IMR-90 (cell line): ENCODE measurements at regions not wholly inside any gene's neighbourhood (a gene's known extent, or its start where the extent isn't known, plus 50 kb on each side); places are given as distances from the start of the nearest gene placed in this dataset.

ENCODE experiments used
- ATAC-seq: fragments of 200-7000 bp; cut with Tn5 transposase; 2 replicates; pipeline ENCODE4 v1.9.1; 2020; ENCODE audit warnings: low read depth, mild to moderate bottlenecking, moderate library complexity
- BruUV-seq: library from RNA; stranded (reverse); fragments of 400-500 nt; replicated peaks from 2 replicates; lab custom pipeline; 2021; lab: Mats Ljungman, UMichigan
- CTCF ChIA-PET: fragments of 300-600 bp; formaldehyde crosslinking; extraction: SDS; loops from one replicate; lab custom pipeline; 2021; ENCODE audit warnings: antibody characterized with exemption; lab: Yijun Ruan, JAX
- POLR2A ChIA-PET: fragments of 300-600 bp; sonication (Branson Sonifier 250); formaldehyde crosslinking; loops from one replicate; lab custom pipeline; 2022; ENCODE audit warnings: antibody characterized with exemption; ENCODE audit not compliant: unreplicated experiment; lab: Charles Lee
- DNase-seq: peaks from one replicate; pipeline ENCODE4 v3.0.0; 2013
- H2AFZ ChIP-seq: replicated peaks from 2 replicates; pipeline ENCODE3; 2013; ENCODE audit warnings: low read length, mild to moderate bottlenecking; ENCODE audit not compliant: poor library complexity
- H2AK5ac ChIP-seq: 2 replicates; pipeline ENCODE4 v1.6.1; 2013; ENCODE audit warnings: low read depth, low read length, inconsistent platforms
- H2AK9ac ChIP-seq: replicated peaks from 2 replicates; pipeline ENCODE3; 2013; ENCODE audit warnings: mild to moderate bottlenecking, low read depth, low read length, moderate library complexity; ENCODE audit not compliant: poor library complexity
- H2BK120ac ChIP-seq: 2 replicates; pipeline ENCODE4 v1.6.1; 2013; ENCODE audit warnings: low read depth, low read length, inconsistent platforms
- H2BK15ac ChIP-seq: 3 replicates; pipeline ENCODE4 v1.6.1; 2013; ENCODE audit warnings: low read depth, low read length, inconsistent platforms
- H2BK20ac ChIP-seq: 2 replicates; pipeline ENCODE4 v1.6.1; 2013; ENCODE audit warnings: low read depth, mild to moderate bottlenecking, inconsistent platforms, low read length, moderate library complexity
- H2BK5ac ChIP-seq: 2 replicates; pipeline ENCODE4 v1.6.1; 2013; ENCODE audit warnings: mild to moderate bottlenecking, low read depth, low read length, inconsistent platforms; ENCODE audit not compliant: poor library complexity, severe bottlenecking
- H3K14ac ChIP-seq: replicated peaks from 2 replicates; pipeline ENCODE4 v1.6.1; 2013; ENCODE audit warnings: low read depth, low read length, inconsistent platforms
- H3K18ac ChIP-seq: 2 replicates; pipeline ENCODE4 v1.6.1; 2013; ENCODE audit warnings: low read depth, low read length, control low read depth
- H3K23ac ChIP-seq: 2 replicates; pipeline ENCODE4 v1.6.1; 2013; ENCODE audit warnings: low read depth, low read length, inconsistent platforms
- H3K27ac ChIP-seq: 2 replicates; pipeline ENCODE4 v1.5.1; 2013; ENCODE audit warnings: mild to moderate bottlenecking, control low read depth, low read length; ENCODE audit not compliant: insufficient read depth
- H3K27me3 ChIP-seq: 2 replicates; pipeline ENCODE4 v1.6.1; 2013; ENCODE audit warnings: low read length; ENCODE audit not compliant: control insufficient read depth, insufficient read depth
- H3K36me3 ChIP-seq: 2 replicates; pipeline ENCODE4 v1.6.1; 2013; ENCODE audit warnings: low read length, mixed read lengths; ENCODE audit not compliant: control insufficient read depth, insufficient read depth
- H3K4ac ChIP-seq: 2 replicates; pipeline ENCODE4 v1.6.1; 2013; ENCODE audit warnings: low read depth, low read length, inconsistent platforms
- H3K4me1 ChIP-seq: 2 replicates; pipeline ENCODE4 v1.6.1; 2013; ENCODE audit warnings: low read length, mixed read lengths; ENCODE audit not compliant: control insufficient read depth, insufficient read depth
- H3K4me2 ChIP-seq: 2 replicates; pipeline ENCODE4 v1.6.1; 2013; ENCODE audit warnings: low read depth, mild to moderate bottlenecking, control low read depth, low read length, moderate library complexity
- H3K4me3 ChIP-seq: 2 replicates; pipeline ENCODE4 v1.5.1; 2013; ENCODE audit warnings: low read depth, mild to moderate bottlenecking, control low read depth, low read length, moderate library complexity; ENCODE audit not compliant: insufficient read depth
- H3K56ac ChIP-seq: 2 replicates; pipeline ENCODE4 v1.6.1; 2013; ENCODE audit warnings: low read length, inconsistent platforms; ENCODE audit not compliant: insufficient read depth; ENCODE audit errors: extremely low read depth
- H3K79me1 ChIP-seq, 2 experiments: 2 replicates each; pipeline ENCODE4 v1.6.1; 2013; ENCODE audit warnings: low read length in 2 of 2, inconsistent platforms in 1 of 2, low read depth in 1 of 2
- H3K9ac ChIP-seq: 2 replicates; pipeline ENCODE4 v1.6.1; 2013; ENCODE audit warnings: low read depth, low read length, control low read depth
- H3K9me1 ChIP-seq: 2 replicates; pipeline ENCODE4 v1.6.1; 2013; ENCODE audit warnings: low read length, inconsistent platforms; ENCODE audit not compliant: insufficient read depth
- H3K9me3 ChIP-seq: 2 replicates; pipeline ENCODE4 v1.6.1; 2013; ENCODE audit warnings: low read length; ENCODE audit not compliant: control insufficient read depth, insufficient read depth
- H4K20me1 ChIP-seq: 2 replicates; pipeline ENCODE4 v1.6.1; 2013; ENCODE audit warnings: low read length, inconsistent platforms; ENCODE audit not compliant: insufficient read depth
- H4K5ac ChIP-seq: 2 replicates; pipeline ENCODE4 v1.6.1; 2013; ENCODE audit warnings: mild to moderate bottlenecking, low read depth, low read length, control low read depth
- H4K8ac ChIP-seq, 2 experiments: 2 replicates each; pipeline ENCODE4 v1.6.1; 2013; ENCODE audit warnings: low read depth in 2 of 2, low read length in 2 of 2, control low read depth in 1 of 2, inconsistent platforms in 1 of 2
- H4K91ac ChIP-seq: 2 replicates; pipeline ENCODE4 v1.6.1; 2013; ENCODE audit warnings: low read depth, low read length, inconsistent platforms; ENCODE audit not compliant: insufficient read depth
- BHLHE40 ChIP-seq: fragments of 150-350 bp; IDR thresholded peaks from 2 replicates; pipeline ENCODE4 v1.6.1; 2016; ENCODE audit warnings: mild to moderate bottlenecking, low read depth, low read length
- CEBPB ChIP-seq: IDR thresholded peaks from 2 replicates; pipeline ENCODE4 v1.6.1; 2012; ENCODE audit warnings: low read depth, low read length, improper control_type of control experiment
- NFE2L2 ChIP-seq: fragments of 150-350 bp; IDR thresholded peaks from 2 replicates; pipeline ENCODE4 v1.6.1; 2016; ENCODE audit warnings: low read depth, mild to moderate bottlenecking, low read length
- POLR2A ChIP-seq: IDR thresholded peaks from 2 replicates; pipeline ENCODE4 v1.6.1; 2012; ENCODE audit warnings: mild to moderate bottlenecking, low read depth, low read length
- RCOR1 ChIP-seq: IDR thresholded peaks from 2 replicates; pipeline ENCODE4 v1.6.1; 2012; ENCODE audit warnings: mild to moderate bottlenecking, low read length, improper control_type of control experiment; ENCODE audit not compliant: insufficient replicate concordance
- WGBS, 2 experiments: methylation state at CpG; one replicate each; pipeline versions ENCODE4 v1.1.5 to v1.1.7; 2013; ENCODE audit warnings: missing lambda C conversion rate in 2 of 2; ENCODE audit not compliant: insufficient read length in 1 of 2; ENCODE audit errors: extremely low coverage in 2 of 2; 5-methylcytosine and 5-hydroxymethylcytosine counted together
- dilution Hi-C: fragments of 300-500 bp; cut with HindIII; formaldehyde crosslinking; loops from one replicate; pipeline ENCODE4 v1.14.3; 2018; ENCODE audit warnings: low sequenced_read_pairs; ENCODE audit not compliant: unreplicated experiment
- in situ Hi-C: fragments of 300-500 bp; cut with MboI; formaldehyde crosslinking; loops from 3 replicates; pipeline ENCODE4 v1.14.3; 2019; ENCODE audit warnings: low sequenced_read_pairs, inconsistent platforms, mixed read lengths
- intact Hi-C: fragments of 100-400 bp; cut with micrococcal nuclease; formaldehyde crosslinking; loops from 2 replicates; pipeline ENCODE4 v1.10.0; 2022
- TF ChIP-seq, protein P1 (sequence below): fragments of 150-350 bp; IDR thresholded peaks from 2 replicates; pipeline ENCODE4 v1.6.1; 2017; ENCODE audit warnings: mild to moderate bottlenecking, antibody characterized with exemption, low read length, low read depth

DNA sequence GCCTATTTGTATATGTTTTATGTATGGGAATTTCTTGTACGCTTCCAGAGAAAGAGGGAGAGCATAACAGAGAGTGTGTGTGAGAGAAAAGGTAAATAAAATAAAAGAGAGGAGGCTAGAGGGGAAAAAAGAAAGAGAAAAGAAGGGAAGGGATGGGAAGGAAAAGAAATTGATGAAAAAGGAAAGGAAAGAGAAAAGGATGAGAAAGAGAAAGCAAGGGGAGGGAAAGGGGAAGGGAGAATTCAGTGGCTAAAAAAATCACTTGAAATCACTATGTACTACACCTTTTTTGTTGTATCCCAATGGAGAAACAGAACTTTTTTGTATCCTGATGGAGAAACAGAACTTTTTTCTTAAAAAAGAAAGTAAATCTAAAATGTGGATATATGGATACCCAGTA lies 165.5 kb upstream of the MBNL1 start:
- H3K27me3 ChIP-seq: no peaks in the 10 kb centered on the region
- H3K9me1 ChIP-seq: peaks cover 5% of the 10 kb centered on the region; the same call in 1 of the 2 replicates
- H2BK15ac ChIP-seq: no peak overlapping the region
- in situ Hi-C loops (no loop called here), intact Hi-C loops (no loop called here), dilution Hi-C loops (no loop called here)
- no peaks in the 10 kb centered on the region for H3K79me1 ChIP-seq
- H3K4me1 ChIP-seq: peaks cover 2% of the 10 kb centered on the region; the same call in 1 of the 2 replicates
- no peak overlapping the region for H4K91ac ChIP-seq
- TF ChIP-seq CEBPB (no peak), BHLHE40 (no peak), POLR2A (no peak), NFE2L2 (no peak), RCOR1 (no peak)
- TF ChIP-seq, protein P1, sequence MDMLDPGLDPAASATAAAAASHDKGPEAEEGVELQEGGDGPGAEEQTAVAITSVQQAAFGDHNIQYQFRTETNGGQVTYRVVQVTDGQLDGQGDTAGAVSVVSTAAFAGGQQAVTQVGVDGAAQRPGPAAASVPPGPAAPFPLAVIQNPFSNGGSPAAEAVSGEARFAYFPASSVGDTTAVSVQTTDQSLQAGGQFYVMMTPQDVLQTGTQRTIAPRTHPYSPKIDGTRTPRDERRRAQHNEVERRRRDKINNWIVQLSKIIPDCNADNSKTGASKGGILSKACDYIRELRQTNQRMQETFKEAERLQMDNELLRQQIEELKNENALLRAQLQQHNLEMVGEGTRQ: no peak
- H3K56ac ChIP-seq: no peak overlapping the region
- no peak overlapping the region for H2BK120ac ChIP-seq
- H2AFZ ChIP-seq: no peak overlapping the region
- ATAC-seq (no peak), DNase-seq (no peak)
- no peak overlapping the region for H3K27ac ChIP-seq
- H3K9ac ChIP-seq: no peak overlapping the region
- no peak overlapping the region for H3K23ac ChIP-seq
- no peak overlapping the region for H2BK5ac ChIP-seq
- H3K18ac ChIP-seq: no peak overlapping the region
- H4K8ac ChIP-seq: no peak overlapping the region
- no peak overlapping the region for H3K4me3 ChIP-seq
- ChIA-PET POLR2A (no interaction called here), CTCF (no interaction called here)
- H3K4ac ChIP-seq: no peak overlapping the region
- H4K5ac ChIP-seq: no peak overlapping the region
- H3K4me2 ChIP-seq: no peak overlapping the region
- 100% methylated on average over 1 of the region's 1 CpG; no CpG with 5 or more reads in 1 of the 2 experiments for whole genome bisulfite sequencing, 2 experiments
- BruUV-seq: no TSS peak
- H3K9me3 ChIP-seq: no peaks in the 10 kb centered on the region
- no peaks in the 10 kb centered on the region for H3K36me3 ChIP-seq
- H3K14ac ChIP-seq: no peak overlapping the region
- H2BK20ac ChIP-seq: no peak overlapping the region
- no peak overlapping the region for H2AK9ac ChIP-seq
- H4K20me1 ChIP-seq: no peaks in the 10 kb centered on the region
- no peak overlapping the region for H2AK5ac ChIP-seq
